Hepatic stellate cell (primary cell): ENCODE measurements at regions not wholly inside any gene's neighbourhood (a gene's known extent, or its start where the extent isn't known, plus 50 kb on each side); places are given as distances from the start of the nearest gene placed in this dataset.

Experiments
- DNase-seq: peaks from one replicate; pipeline ENCODE4 v3.0.0; 2011; ENCODE audit warnings: low spot score

DNA sequence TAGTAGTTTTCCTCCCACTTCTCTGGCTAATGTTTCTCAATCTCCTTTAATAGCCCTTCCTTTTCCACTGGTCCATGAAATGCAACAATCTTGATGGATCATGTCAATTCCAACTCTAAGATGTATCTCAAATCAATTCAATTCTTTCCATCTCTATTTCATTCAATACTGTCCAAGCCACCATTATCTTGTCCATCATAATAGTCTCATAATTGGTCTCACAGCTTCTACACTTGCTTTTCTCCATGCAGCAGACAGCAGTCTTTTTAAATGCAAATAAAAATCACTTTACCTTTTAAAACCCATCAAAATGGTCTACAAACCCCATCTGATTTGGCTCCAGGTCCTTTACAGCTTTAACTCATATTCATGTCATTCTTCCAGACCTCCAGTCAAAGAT, 226.6 kb downstream of the EPHA4 start:
- DNase-seq = no peak

DNA sequence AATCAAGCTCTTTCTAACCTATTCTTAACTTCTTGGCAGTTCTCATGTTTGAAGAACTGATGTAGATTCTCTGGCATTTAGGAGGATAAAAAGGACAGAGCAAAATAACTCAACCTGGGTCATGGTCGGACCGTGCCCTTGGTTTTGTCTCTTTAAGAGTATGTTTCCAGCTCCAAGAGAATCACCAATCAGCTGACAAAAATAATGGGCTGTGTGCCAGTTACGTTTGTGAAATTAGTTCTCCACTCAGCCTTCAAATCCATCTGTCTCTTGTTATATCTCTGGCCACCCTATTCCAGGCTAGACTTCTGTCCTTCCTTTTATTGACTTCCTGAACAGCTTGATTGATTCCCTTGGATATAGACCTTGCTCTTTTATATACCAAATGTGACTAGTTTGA, 225.7 kb downstream of the EPHA4 start:
- DNase-seq = no peak

DNA sequence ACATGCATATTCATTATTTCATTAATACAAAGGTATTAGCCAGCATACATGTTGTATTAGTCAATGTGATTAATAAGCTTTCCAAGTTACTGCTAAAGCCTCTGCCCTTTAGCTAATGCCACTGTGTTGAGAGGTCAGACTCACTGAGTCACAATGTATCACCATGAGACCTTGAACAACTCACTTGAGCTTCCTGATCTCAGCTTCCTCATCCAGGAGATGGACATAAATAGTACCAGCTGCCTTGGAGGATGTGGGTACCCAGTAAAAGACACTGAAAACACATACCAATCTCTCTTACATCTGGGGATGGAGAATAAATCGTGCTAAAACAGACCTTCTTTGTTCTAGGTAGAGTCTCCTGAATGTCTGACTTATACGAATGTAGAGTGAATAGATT, 224.6 kb downstream of the EPHA4 start:
- no peak for DNase-seq

GRCh38 chr2:221350616-221351015, 221.5 kb downstream of the EPHA4 start:
- no peak for DNase-seq

- DNase-seq = no peak
Measured at GRCh38 chr2:221353201-221353600, 218.9 kb downstream of the EPHA4 start.

DNA sequence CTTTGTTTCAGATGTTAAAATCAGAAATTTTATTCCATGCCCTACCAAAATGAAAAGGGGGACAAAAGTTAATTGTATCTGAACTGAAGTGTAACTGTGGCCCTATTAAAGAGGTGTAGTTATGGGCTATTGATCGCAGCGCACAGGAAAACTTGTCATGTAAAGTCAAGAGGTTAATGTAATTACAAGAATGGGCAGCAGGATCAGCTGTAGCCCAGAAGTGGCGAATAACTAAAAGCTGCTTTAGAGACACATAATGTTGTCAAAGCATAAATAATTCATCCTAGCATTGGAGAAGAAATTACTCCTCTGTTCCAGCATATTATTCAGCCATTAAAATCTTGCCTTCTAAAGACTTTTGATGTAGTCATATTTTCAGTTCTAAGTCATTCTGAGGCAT, 211.8 kb downstream of the EPHA4 start:
- no peak for DNase-seq

DNA sequence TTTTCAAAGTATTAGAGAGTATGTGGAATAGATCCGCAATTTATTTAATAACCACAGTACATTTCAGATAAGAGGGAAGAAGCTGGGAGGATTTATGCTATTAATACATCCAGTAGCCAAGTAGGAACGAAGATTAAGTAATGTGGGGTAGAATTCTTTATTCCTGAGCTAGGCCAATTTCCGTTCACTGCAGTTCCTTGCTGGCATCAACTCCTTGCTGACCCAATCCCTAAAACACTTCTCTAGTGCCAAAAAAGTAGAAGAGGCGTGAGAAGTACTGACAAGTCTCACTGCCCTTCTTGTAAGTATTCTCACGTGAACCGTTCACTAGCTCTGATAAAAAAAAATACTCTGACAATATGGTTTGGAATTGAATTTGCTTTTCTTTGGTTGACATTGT, 211.4 kb downstream of the EPHA4 start:
- no peak for DNase-seq

- no peak for DNase-seq
Measured at GRCh38 chr2:221361633-221362032, 210.5 kb downstream of the EPHA4 start.

- no peak for DNase-seq
Measured at GRCh38 chr2:221364672-221365071, 207.4 kb downstream of the EPHA4 start.
